ENCODE measurements at regions not wholly inside any gene's neighbourhood (a gene's known extent, or its start where the extent isn't known, plus 50 kb on each side); places are given as distances from the start of the nearest gene placed in this dataset.

DNA sequence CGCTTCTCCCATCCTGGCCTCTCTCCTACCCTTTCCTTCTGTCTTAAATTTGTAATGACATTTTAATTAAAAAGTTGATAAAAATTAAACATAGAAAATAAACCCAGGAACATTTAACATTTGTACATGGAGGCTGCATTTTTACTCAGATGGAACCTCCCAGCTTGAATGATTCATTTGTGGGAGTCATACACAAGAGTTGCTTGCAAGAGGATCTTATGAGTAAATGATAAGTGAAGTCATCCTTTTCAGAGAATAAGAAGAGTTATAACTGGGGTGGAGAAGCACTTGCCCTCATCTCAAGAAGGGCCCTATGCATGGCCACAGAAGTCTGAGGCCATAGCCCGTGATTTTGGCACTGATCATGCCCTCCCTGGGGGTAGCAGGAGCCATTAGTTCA is 482.9 kb upstream of the BOD1L1 start:
- H3K79me1 ChIP-seq (ENCODE audit: low read depth, low read length) = no peaks in the 10 kb centered on the region
- no peak overlapping the region for H2BK120ac ChIP-seq (replicated peaks; ENCODE audit: low read depth, low read length)
- no peak overlapping the region for H3K9ac ChIP-seq (replicated peaks in 1 of 4; ENCODE audit: extremely low read depth in 1 of 4, low read depth in 3 of 4, low read length in 3 of 4)
- H3K4me3 ChIP-seq (ENCODE audit: extremely low read depth in 1 of 4, insufficient read depth in 2 of 4, low read depth in 3 of 4, low read length in 4 of 4) = no peak overlapping the region
- H4K20me1 ChIP-seq (replicated peaks in 1 of 2; ENCODE audit: control insufficient read depth in 1 of 2, insufficient read depth in 2 of 2, low read length in 2 of 2) = no peaks in the 10 kb centered on the region
- no peak overlapping the region for H3K4me2 ChIP-seq (ENCODE audit: insufficient read depth in 1 of 2, low read depth in 2 of 2, low read length in 2 of 2)
- H3K27me3 ChIP-seq (replicated peaks in 1 of 4; ENCODE audit: control insufficient read depth in 3 of 4, extremely low read depth in 1 of 4, insufficient read depth in 3 of 4, low read length in 3 of 4) = no peaks in the 10 kb centered on the region
- no peak overlapping the region for H2BK20ac ChIP-seq (ENCODE audit: low read length)
- POLR2A ChIA-PET (ENCODE audit: partially characterized antibody) = no interaction called here
- no peak overlapping the region for H3K27ac ChIP-seq (ENCODE audit: low read depth, low read length)
- no peaks in the 10 kb centered on the region; the same call in 1 of the 2 replicates for H3K23me2 ChIP-seq (ENCODE audit: low read depth, low read length)
- FAIRE-seq = no peak
- no peak for TF ChIP-seq POLR2AphosphoS5 (IDR thresholded peaks at IDR 0.05; ENCODE audit: low read depth, low read length)
- TF ChIP-seq ATF3 (IDR thresholded peaks at IDR 0.05; ENCODE audit: insufficient read depth, low read depth, low read length) = no peak
- DNase-seq (ENCODE audit: low read depth in 1 of 2, low spot score in 2 of 2) = no peak
- peaks cover 0 to under 1% (median under 1%) of the 10 kb centered on the region in 4 experiments; a peak in 3 of 7 replicates for H3K4me1 ChIP-seq (replicated peaks in 1 of 4; ENCODE audit: control insufficient read depth in 3 of 4, insufficient read depth in 4 of 4, low read length in 3 of 4)
- H2BK15ac ChIP-seq (ENCODE audit: low read length) = no peak overlapping the region
- H3K14ac ChIP-seq (ENCODE audit: insufficient read length) = no peak overlapping the region
- H3K9me3 ChIP-seq (ENCODE audit: insufficient read depth in 2 of 2, low read depth in 1 of 2, low read length in 1 of 2) = peaks cover 7% of the 10 kb centered on the region in 2 experiments; a peak in 2 of 4 replicates
- no peak overlapping the region for H4K91ac ChIP-seq (replicated peaks; ENCODE audit: insufficient read length, low read length)
- no peak overlapping the region for H3K56ac ChIP-seq (replicated peaks; ENCODE audit: insufficient read length, low read depth, low read length)
- no peaks in the 10 kb centered on the region for H3K79me2 ChIP-seq (ENCODE audit: control insufficient read depth in 1 of 2, insufficient read depth in 2 of 2, low read length in 2 of 2)
- H2BK12ac ChIP-seq (ENCODE audit: low read depth, low read length) = no peak overlapping the region
- CTCF ChIA-PET (ENCODE audit: partially characterized antibody) = interaction anchor here (0.8 kb wide), 1 partner anchor 26 kb away, joined by 4 read pairs; no protein-coding TSS in a partner anchor
- 87% methylated on average over 2 of the region's 2 CpGs; no CpG with 5 or more reads in 1 of the 2 experiments for WGBS, 2 experiments (ENCODE audit: extremely low coverage in 1 of 2, insufficient coverage in 1 of 2, insufficient read length in 1 of 2, insufficient replicate concordance in 2 of 2, low coverage in 1 of 2, low lambda C conversion rate in 2 of 2, missing lambda C conversion rate in 1 of 2)
- H3K18ac ChIP-seq (ENCODE audit: extremely low read depth, low read length) = no peak overlapping the region
- H2AK5ac ChIP-seq (ENCODE audit: low read depth, low read length) = no peak overlapping the region
- no peak overlapping the region for H2BK5ac ChIP-seq (ENCODE audit: low read depth, low read length)
- H4K8ac ChIP-seq (ENCODE audit: extremely low read depth, insufficient read depth, low read length) = no peak overlapping the region
- no peak overlapping the region for H4K5ac ChIP-seq (ENCODE audit: insufficient read length, low read depth, low read length)
- no peak overlapping the region for H3K4ac ChIP-seq (replicated peaks; ENCODE audit: insufficient read length, low read depth, low read length)
- no peak overlapping the region for H2AFZ ChIP-seq (ENCODE audit: low read length)
- no peaks in the 10 kb centered on the region for H3K36me3 ChIP-seq (ENCODE audit: control insufficient read depth in 2 of 4, insufficient read depth in 4 of 4, low read length in 3 of 4)
- no peak overlapping the region for H3K23ac ChIP-seq (ENCODE audit: insufficient read length)

Measured in H1 (cell line).